WTC11 (cell line): ENCODE measurements at regions not wholly inside any gene's neighbourhood (a gene's known extent, or its start where the extent isn't known, plus 50 kb on each side); places are given as distances from the start of the nearest gene placed in this dataset.

Source experiments
- ATAC-seq: fragments of 200-7000 bp; cut with Tn5 transposase; 2 replicates; pipeline ENCODE4 v1.10.0; 2021; ENCODE audit warnings: mild to moderate bottlenecking, moderate library complexity
- CTCF ChIA-PET: fragments of 300-600 bp; sonication (Branson Sonifier 250); formaldehyde crosslinking; loops from one replicate; lab custom pipeline; 2021; ENCODE audit warnings: antibody characterized with exemption; lab: Charles Lee
- POLR2A ChIA-PET: fragments of 350-600 bp; sonication (Branson Sonifier 250); formaldehyde crosslinking; loops from one replicate; lab custom pipeline; 2021; ENCODE audit warnings: antibody characterized with exemption; lab: Charles Lee
- DNase-seq: peaks from one replicate; pipeline ENCODE4 v3.0.0; 2021; ENCODE audit warnings: low spot score
- H3K27ac Mint-ChIP-seq: 2 replicates; pipeline ENCODE4 v1.8.0; 2021; ENCODE audit warnings: mixed read lengths
- H3K27me3 Mint-ChIP-seq: 2 replicates; pipeline ENCODE4 v1.8.0; 2021; ENCODE audit warnings: low read depth, mild to moderate bottlenecking, moderate library complexity, mixed read lengths
- H3K36me3 Mint-ChIP-seq: 2 replicates; pipeline ENCODE4 v1.8.0; 2021; ENCODE audit warnings: mixed read lengths
- H3K4me1 Mint-ChIP-seq: 2 replicates; pipeline ENCODE4 v1.8.0; 2022; ENCODE audit warnings: mixed read lengths
- H3K4me3 Mint-ChIP-seq: 2 replicates; pipeline ENCODE4 v1.8.0; 2021; ENCODE audit warnings: mild to moderate bottlenecking, moderate library complexity, mixed read lengths
- H3K9me3 Mint-ChIP-seq: 2 replicates; pipeline ENCODE4 v1.8.0; 2021; ENCODE audit warnings: mixed read lengths
- AFF4 ChIP-seq: sonication (generic); formaldehyde crosslinking; IDR thresholded peaks from 2 replicates; pipeline ENCODE4 v1.8.1; 2023; ENCODE audit warnings: mild to moderate bottlenecking, missing genetic modification reagents, borderline replicate concordance
- AR ChIP-seq: fragments of 250-450 bp; sonication (Bioruptor Pico); IDR thresholded peaks from 2 replicates; pipeline ENCODE4 v1.9.0; 2021; ENCODE audit warnings: mild to moderate bottlenecking
- ATF1 ChIP-seq: sonication (generic); formaldehyde crosslinking; IDR thresholded peaks from 2 replicates; pipeline ENCODE4 v1.8.1; 2023; ENCODE audit warnings: mild to moderate bottlenecking, moderate library complexity, missing genetic modification reagents
- EMX1 ChIP-seq: fragments of 250-450 bp; sonication (Bioruptor Pico); IDR thresholded peaks from 2 replicates; pipeline ENCODE4 v1.8.0; 2021; ENCODE audit warnings: mild to moderate bottlenecking
- FOXJ3 ChIP-seq: sonication (generic); formaldehyde crosslinking; IDR thresholded peaks from 2 replicates; pipeline ENCODE4 v1.9.0; 2021; ENCODE audit warnings: missing genetic modification reagents, mild to moderate bottlenecking, borderline replicate concordance
- FOXK1 ChIP-seq: sonication (generic); formaldehyde crosslinking; IDR thresholded peaks from 2 replicates; pipeline ENCODE4 v1.8.0; 2022; ENCODE audit warnings: mild to moderate bottlenecking, moderate library complexity, missing genetic modification reagents
- IRF1 ChIP-seq: sonication (generic); formaldehyde crosslinking; IDR thresholded peaks from 2 replicates; pipeline ENCODE4 v1.8.0; 2023; ENCODE audit warnings: missing genetic modification reagents
- IRF2 ChIP-seq: sonication (generic); formaldehyde crosslinking; IDR thresholded peaks from 2 replicates; pipeline ENCODE4 v1.8.0; 2022; ENCODE audit warnings: low read depth, missing genetic modification reagents, borderline replicate concordance
- JAZF1 ChIP-seq: fragments of 250-450 bp; sonication (Bioruptor Pico); IDR thresholded peaks from 2 replicates; pipeline ENCODE4 v1.9.0; 2021; ENCODE audit warnings: moderate library complexity, mild to moderate bottlenecking, inconsistent platforms
- MXD4 ChIP-seq: fragments of 250-450 bp; sonication (Bioruptor Pico); IDR thresholded peaks from 2 replicates; pipeline ENCODE4 v1.8.0; 2021; ENCODE audit warnings: mild to moderate bottlenecking, moderate library complexity, borderline replicate concordance
- SMAD3 ChIP-seq: sonication (generic); formaldehyde crosslinking; IDR thresholded peaks from 2 replicates; pipeline ENCODE4 v1.8.0; 2022; ENCODE audit warnings: missing genetic modification reagents, mild to moderate bottlenecking, borderline replicate concordance
- TCF7 ChIP-seq: sonication (generic); formaldehyde crosslinking; IDR thresholded peaks from 2 replicates; pipeline ENCODE4 v1.8.0; 2022; ENCODE audit warnings: mild to moderate bottlenecking, low read depth, missing genetic modification reagents, moderate library complexity
- TP53 ChIP-seq: sonication (generic); formaldehyde crosslinking; IDR thresholded peaks from 2 replicates; pipeline ENCODE4 v1.8.1; 2023; ENCODE audit warnings: mild to moderate bottlenecking, missing genetic modification reagents
- ZNF121 ChIP-seq: sonication (generic); formaldehyde crosslinking; IDR thresholded peaks from 2 replicates; pipeline ENCODE4 v1.8.0; 2023; ENCODE audit warnings: missing genetic modification reagents
- ZNF263 ChIP-seq: sonication (generic); formaldehyde crosslinking; IDR thresholded peaks from 2 replicates; pipeline ENCODE4 v1.8.1; 2022; ENCODE audit warnings: low read depth, mild to moderate bottlenecking, moderate library complexity, missing genetic modification reagents
- ZNF416 ChIP-seq: fragments of 250-450 bp; sonication (Bioruptor Pico); IDR thresholded peaks from 2 replicates; pipeline ENCODE4 v1.9.0; 2021; ENCODE audit warnings: mild to moderate bottlenecking, inconsistent platforms
- ZNF423 ChIP-seq: fragments of 250-450 bp; sonication (Bioruptor Pico); IDR thresholded peaks from 2 replicates; pipeline ENCODE4 v2.1.2; 2022; ENCODE audit warnings: mild to moderate bottlenecking, moderate library complexity
- ZNF425 ChIP-seq: fragments of 250-450 bp; sonication (Bioruptor Pico); conservative IDR thresholded peaks from 2 replicates; pipeline ENCODE4 v1.9.0; 2021; ENCODE audit warnings: mild to moderate bottlenecking
- TF ChIP-seq, protein P1 (sequence below): sonication (generic); formaldehyde crosslinking; IDR thresholded peaks from 2 replicates; pipeline ENCODE4 v1.8.1; 2022; ENCODE audit warnings: low read depth, missing genetic modification reagents, borderline replicate concordance
- TF ChIP-seq, protein P2 (sequence below): sonication (generic); formaldehyde crosslinking; IDR thresholded peaks from 2 replicates; pipeline ENCODE4 v1.8.0; 2022; ENCODE audit warnings: missing genetic modification reagents

- H3K27me3 Mint-ChIP-seq: no peaks in the 10 kb centered on the region; the same call in 1 of the 2 replicates
- no peaks in the 10 kb centered on the region for H3K36me3 Mint-ChIP-seq
- ChIA-PET CTCF (no interaction called here), POLR2A (no interaction called here)
- no peak for TF ChIP-seq ZNF121 (CRISPR knock-in tag)
- TF ChIP-seq, protein P1, sequence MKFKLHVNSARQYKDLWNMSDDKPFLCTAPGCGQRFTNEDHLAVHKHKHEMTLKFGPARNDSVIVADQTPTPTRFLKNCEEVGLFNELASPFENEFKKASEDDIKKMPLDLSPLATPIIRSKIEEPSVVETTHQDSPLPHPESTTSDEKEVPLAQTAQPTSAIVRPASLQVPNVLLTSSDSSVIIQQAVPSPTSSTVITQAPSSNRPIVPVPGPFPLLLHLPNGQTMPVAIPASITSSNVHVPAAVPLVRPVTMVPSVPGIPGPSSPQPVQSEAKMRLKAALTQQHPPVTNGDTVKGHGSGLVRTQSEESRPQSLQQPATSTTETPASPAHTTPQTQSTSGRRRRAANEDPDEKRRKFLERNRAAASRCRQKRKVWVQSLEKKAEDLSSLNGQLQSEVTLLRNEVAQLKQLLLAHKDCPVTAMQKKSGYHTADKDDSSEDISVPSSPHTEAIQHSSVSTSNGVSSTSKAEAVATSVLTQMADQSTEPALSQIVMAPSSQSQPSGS (CRISPR knock-in tag): no peak
- no peak for TF ChIP-seq FOXK1 (CRISPR knock-in tag)
- TF ChIP-seq, protein P2, sequence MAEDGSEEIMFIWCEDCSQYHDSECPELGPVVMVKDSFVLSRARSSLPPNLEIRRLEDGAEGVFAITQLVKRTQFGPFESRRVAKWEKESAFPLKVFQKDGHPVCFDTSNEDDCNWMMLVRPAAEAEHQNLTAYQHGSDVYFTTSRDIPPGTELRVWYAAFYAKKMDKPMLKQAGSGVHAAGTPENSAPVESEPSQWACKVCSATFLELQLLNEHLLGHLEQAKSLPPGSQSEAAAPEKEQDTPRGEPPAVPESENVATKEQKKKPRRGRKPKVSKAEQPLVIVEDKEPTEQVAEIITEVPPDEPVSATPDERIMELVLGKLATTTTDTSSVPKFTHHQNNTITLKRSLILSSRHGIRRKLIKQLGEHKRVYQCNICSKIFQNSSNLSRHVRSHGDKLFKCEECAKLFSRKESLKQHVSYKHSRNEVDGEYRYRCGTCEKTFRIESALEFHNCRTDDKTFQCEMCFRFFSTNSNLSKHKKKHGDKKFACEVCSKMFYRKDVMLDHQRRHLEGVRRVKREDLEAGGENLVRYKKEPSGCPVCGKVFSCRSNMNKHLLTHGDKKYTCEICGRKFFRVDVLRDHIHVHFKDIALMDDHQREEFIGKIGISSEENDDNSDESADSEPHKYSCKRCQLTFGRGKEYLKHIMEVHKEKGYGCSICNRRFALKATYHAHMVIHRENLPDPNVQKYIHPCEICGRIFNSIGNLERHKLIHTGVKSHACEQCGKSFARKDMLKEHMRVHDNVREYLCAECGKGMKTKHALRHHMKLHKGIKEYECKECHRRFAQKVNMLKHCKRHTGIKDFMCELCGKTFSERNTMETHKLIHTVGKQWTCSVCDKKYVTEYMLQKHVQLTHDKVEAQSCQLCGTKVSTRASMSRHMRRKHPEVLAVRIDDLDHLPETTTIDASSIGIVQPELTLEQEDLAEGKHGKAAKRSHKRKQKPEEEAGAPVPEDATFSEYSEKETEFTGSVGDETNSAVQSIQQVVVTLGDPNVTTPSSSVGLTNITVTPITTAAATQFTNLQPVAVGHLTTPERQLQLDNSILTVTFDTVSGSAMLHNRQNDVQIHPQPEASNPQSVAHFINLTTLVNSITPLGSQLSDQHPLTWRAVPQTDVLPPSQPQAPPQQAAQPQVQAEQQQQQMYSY (CRISPR knock-in tag): no peak
- TF ChIP-seq IRF2 (CRISPR knock-in tag): no peak
- TF ChIP-seq AR: no peak
- no peak for TF ChIP-seq IRF1 (CRISPR knock-in tag)
- no peak for TF ChIP-seq TCF7 (CRISPR knock-in tag)
- no peak for TF ChIP-seq ZNF423
- TF ChIP-seq JAZF1 (CRISPR knock-in tag): no peak
- TF ChIP-seq EMX1 (CRISPR knock-in tag): no peak
- TF ChIP-seq AFF4 (CRISPR knock-in tag): no peak
- TF ChIP-seq SMAD3 (CRISPR knock-in tag): no peak
- no peak for TF ChIP-seq ZNF263 (CRISPR knock-in tag)
- no peak for TF ChIP-seq FOXJ3 (CRISPR knock-in tag)
- TF ChIP-seq ZNF425 (CRISPR knock-in tag): no peak
- TF ChIP-seq TP53 (CRISPR knock-in tag): no peak
- no peak for TF ChIP-seq MXD4
- TF ChIP-seq ATF1 (CRISPR knock-in tag): no peak
- TF ChIP-seq ZNF416 (CRISPR knock-in tag): no peak
- H3K4me1 Mint-ChIP-seq: peaks cover 8% of the 10 kb centered on the region
- peaks cover 10% of the 10 kb centered on the region for H3K9me3 Mint-ChIP-seq
- H3K27ac Mint-ChIP-seq: no peak overlapping the region
- DNase-seq (no peak), ATAC-seq (no peak)
- H3K4me3 Mint-ChIP-seq: no peak overlapping the region
Observed at GRCh38 chr18:61057443-61057842, 275.8 kb upstream of the CDH20 start.
